Loucy (cell line): ENCODE measurements at regions not wholly inside any gene's neighbourhood (a gene's known extent, or its start where the extent isn't known, plus 50 kb on each side); places are given as distances from the start of the nearest gene placed in this dataset.
A peak's percentile ranks its signal among the peaks of the same experiment; 100 is the strongest.

Source experiments
- H2AFZ ChIP-seq: fragments of 200-600 bp; sonication (generic); 2 replicates; pipeline ENCODE4 v1.6.0; 2016; ENCODE audit warnings: antibody characterized with exemption, mild to moderate bottlenecking, low read length, moderate library complexity
- H3F3A ChIP-seq: fragments of 200-600 bp; 2 replicates; pipeline ENCODE4 v1.6.0; 2016; ENCODE audit warnings: antibody characterized with exemption, low read depth, mild to moderate bottlenecking
- H3K27me3 ChIP-seq: fragments of 200-600 bp; sonication (generic); 2 replicates; pipeline ENCODE4 v1.6.1; 2014; ENCODE audit warnings: low read length, mild to moderate bottlenecking; ENCODE audit not compliant: insufficient read depth, poor library complexity, severe bottlenecking
- H3K36me3 ChIP-seq: fragments of 200-600 bp; sonication (generic); 2 replicates; pipeline ENCODE4 v1.6.1; 2016; ENCODE audit warnings: low read length; ENCODE audit not compliant: insufficient read depth
- H3K4me1 ChIP-seq: fragments of 200-600 bp; sonication (generic); 2 replicates; pipeline ENCODE4 v1.5.1; 2014; ENCODE audit warnings: low read length, mild to moderate bottlenecking; ENCODE audit not compliant: insufficient read depth, poor library complexity, severe bottlenecking
- H3K4me2 ChIP-seq: fragments of 200-600 bp; sonication (generic); 2 replicates; pipeline ENCODE4 v1.6.0; 2014; ENCODE audit warnings: antibody characterized with exemption, low read length, low read depth, mild to moderate bottlenecking; ENCODE audit not compliant: poor library complexity, severe bottlenecking
- H3K4me3 ChIP-seq: fragments of 200-600 bp; sonication (generic); 2 replicates; pipeline ENCODE4 v1.5.1; 2014; ENCODE audit warnings: low read length, mild to moderate bottlenecking, mixed read lengths; ENCODE audit not compliant: poor library complexity, severe bottlenecking
- H3K79me2 ChIP-seq: fragments of 200-600 bp; sonication (generic); 2 replicates; pipeline ENCODE4 v1.6.1; 2014; ENCODE audit warnings: low read length; ENCODE audit not compliant: insufficient read depth
- H3K9ac ChIP-seq: fragments of 200-600 bp; sonication (generic); 2 replicates; pipeline ENCODE4 v1.6.0; 2014; ENCODE audit warnings: mild to moderate bottlenecking, low read depth, low read length, moderate library complexity; ENCODE audit not compliant: poor library complexity, severe bottlenecking
- H3K9me2 ChIP-seq: fragments of 200-600 bp; sonication (generic); replicated peaks from 2 replicates; pipeline ENCODE4 v1.6.1; 2016; ENCODE audit warnings: low read depth, low read length, mixed read lengths
- H3K9me3 ChIP-seq: fragments of 200-600 bp; sonication (generic); 2 replicates; pipeline ENCODE4 v1.6.1; 2014; ENCODE audit warnings: mild to moderate bottlenecking, antibody characterized with exemption, low read length, low read depth; ENCODE audit not compliant: insufficient read depth
- H4K20me1 ChIP-seq: fragments of 200-600 bp; sonication (generic); 2 replicates; pipeline ENCODE4 v1.6.0; 2014; ENCODE audit warnings: antibody characterized with exemption, low read length, mild to moderate bottlenecking; ENCODE audit not compliant: insufficient read depth, poor library complexity, severe bottlenecking
- CTCF ChIP-seq: fragments of 200-600 bp; sonication (generic); conservative IDR thresholded peaks from 2 replicates; pipeline ENCODE4 v1.5.1; 2014; ENCODE audit warnings: mild to moderate bottlenecking, antibody characterized with exemption, low read length
- EZH2phosphoT487 ChIP-seq: fragments of 200-600 bp; IDR thresholded peaks from 2 replicates; pipeline ENCODE4 v1.6.1; 2018; ENCODE audit warnings: antibody characterized with exemption, mild to moderate bottlenecking, moderate library complexity, borderline replicate concordance

DNA sequence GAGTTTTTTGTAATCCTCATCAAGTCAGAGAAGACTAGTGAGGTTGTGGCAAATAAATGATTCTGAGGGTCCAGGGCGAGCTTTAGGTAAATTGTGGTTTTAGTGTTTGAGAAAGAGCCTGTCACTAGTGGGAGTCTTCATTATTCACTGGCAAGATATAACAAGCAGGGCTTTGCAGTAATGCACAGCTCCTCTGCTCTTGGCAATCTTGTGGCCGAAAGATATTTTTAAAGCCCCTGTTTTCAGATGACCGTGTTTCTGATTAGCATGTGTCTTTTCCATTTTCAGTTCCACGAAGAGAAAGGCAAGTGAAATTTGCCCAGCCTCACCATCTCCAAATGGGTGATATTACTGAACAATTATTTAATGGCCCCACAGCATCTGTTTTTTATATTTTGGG lies 154.0 kb upstream of the BCL6 start:
- no peaks in the 10 kb centered on the region for H4K20me1 ChIP-seq
- no peaks in the 10 kb centered on the region for H3K79me2 ChIP-seq
- TF ChIP-seq CTCF = no peak
- TF ChIP-seq EZH2phosphoT487 = no peak
- H3F3A ChIP-seq = no peaks in the 10 kb centered on the region
- no peaks in the 10 kb centered on the region for H3K9me3 ChIP-seq
- H3K27me3 ChIP-seq = no peaks in the 10 kb centered on the region
- peak overlapping the region; percentile 25 for H3K4me2 ChIP-seq
- no peak overlapping the region for H3K4me3 ChIP-seq
- H3K9me2 ChIP-seq = no peaks in the 10 kb centered on the region
- peak overlapping the region; percentile 29 for H3K9ac ChIP-seq
- H3K36me3 ChIP-seq = no peaks in the 10 kb centered on the region
- H3K4me1 ChIP-seq = peaks cover 30% of the 10 kb centered on the region
- H2AFZ ChIP-seq = no peak overlapping the region

- Histone ChIP-seq H3K4me2 (no peak overlapping the region), H2AFZ (no peak overlapping the region), H3F3A (no peaks in the 10 kb centered on the region), H3K36me3 (no peaks in the 10 kb centered on the region), H3K9ac (no peak overlapping the region), H4K20me1 (no peaks in the 10 kb centered on the region), H3K9me3 (no peaks in the 10 kb centered on the region), H3K4me3 (no peak overlapping the region), H3K79me2 (no peaks in the 10 kb centered on the region), H3K27me3 (no peaks in the 10 kb centered on the region), H3K4me1 (peaks cover 30% of the 10 kb centered on the region), H3K9me2 (no peaks in the 10 kb centered on the region)
- TF ChIP-seq EZH2phosphoT487 = no peak
- no peak for TF ChIP-seq CTCF
Measured at GRCh38 chr3:187900993-187901755, 155.9 kb upstream of the BCL6 start.

DNA sequence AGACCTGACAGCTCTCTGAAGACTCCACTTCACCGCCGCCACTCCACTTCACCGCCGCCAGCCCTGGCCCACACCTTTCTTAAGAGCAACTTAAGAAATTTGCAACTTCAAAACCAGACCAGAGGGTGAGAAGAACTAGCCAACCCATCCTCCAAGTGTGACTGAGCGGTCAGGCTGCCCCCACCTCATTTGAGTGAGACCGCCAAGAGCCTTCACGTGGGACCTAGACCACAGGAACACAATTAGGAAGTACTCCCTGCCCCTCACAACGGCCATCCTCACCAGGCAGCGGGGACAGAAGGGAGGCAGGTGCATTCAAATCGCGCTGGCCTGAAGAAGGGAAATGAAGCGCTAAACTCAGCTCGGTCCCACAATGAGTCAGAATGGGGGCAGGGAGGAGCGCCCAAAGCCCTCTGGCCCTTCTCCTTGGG lies 156.8 kb upstream of the BCL6 start:
- H3K79me2 ChIP-seq = no peaks in the 10 kb centered on the region
- H3K4me1 ChIP-seq = peaks cover 30% of the 10 kb centered on the region
- no peaks in the 10 kb centered on the region for H3F3A ChIP-seq
- H3K9me3 ChIP-seq = no peaks in the 10 kb centered on the region
- H3K9ac ChIP-seq = no peak overlapping the region
- no peak overlapping the region for H2AFZ ChIP-seq
- H3K36me3 ChIP-seq = no peaks in the 10 kb centered on the region
- no peak overlapping the region for H3K4me2 ChIP-seq
- TF ChIP-seq EZH2phosphoT487 = no peak
- TF ChIP-seq CTCF = no peak
- H3K27me3 ChIP-seq = no peaks in the 10 kb centered on the region
- no peak overlapping the region for H3K4me3 ChIP-seq
- no peaks in the 10 kb centered on the region for H4K20me1 ChIP-seq
- H3K9me2 ChIP-seq = no peaks in the 10 kb centered on the region
